HUES6 (cell line): ENCODE measurements at regions not wholly inside any gene's neighbourhood (a gene's known extent, or its start where the extent isn't known, plus 50 kb on each side); places are given as distances from the start of the nearest gene placed in this dataset.

Experiments
- H3K27ac ChIP-seq: 2 replicates; pipeline ENCODE4 v1.7.0; 2013; ENCODE audit warnings: low read depth, mild to moderate bottlenecking, low read length, inconsistent platforms
- H3K27me3 ChIP-seq: 2 replicates; pipeline ENCODE4 v1.6.1; 2013; ENCODE audit warnings: low read length; ENCODE audit not compliant: control insufficient read depth, insufficient read depth
- H3K36me3 ChIP-seq: 2 replicates; pipeline ENCODE4 v1.6.1; 2013; ENCODE audit warnings: low read length; ENCODE audit not compliant: control insufficient read depth, insufficient read depth
- H3K4me1 ChIP-seq: 2 replicates; pipeline ENCODE4 v1.6.1; 2013; ENCODE audit warnings: low read length; ENCODE audit not compliant: control insufficient read depth, insufficient read depth
- H3K4me3 ChIP-seq: 2 replicates; pipeline ENCODE4 v1.5.1; 2013; ENCODE audit warnings: low read depth, low read length
- H3K9ac ChIP-seq: one replicate; pipeline ENCODE4 v1.6.1; 2013; ENCODE audit warnings: mild to moderate bottlenecking, low read length
- H3K9me3 ChIP-seq: 2 replicates; pipeline ENCODE4 v1.6.1; 2013; ENCODE audit warnings: low read depth, low read length; ENCODE audit not compliant: control insufficient read depth, insufficient read depth

DNA sequence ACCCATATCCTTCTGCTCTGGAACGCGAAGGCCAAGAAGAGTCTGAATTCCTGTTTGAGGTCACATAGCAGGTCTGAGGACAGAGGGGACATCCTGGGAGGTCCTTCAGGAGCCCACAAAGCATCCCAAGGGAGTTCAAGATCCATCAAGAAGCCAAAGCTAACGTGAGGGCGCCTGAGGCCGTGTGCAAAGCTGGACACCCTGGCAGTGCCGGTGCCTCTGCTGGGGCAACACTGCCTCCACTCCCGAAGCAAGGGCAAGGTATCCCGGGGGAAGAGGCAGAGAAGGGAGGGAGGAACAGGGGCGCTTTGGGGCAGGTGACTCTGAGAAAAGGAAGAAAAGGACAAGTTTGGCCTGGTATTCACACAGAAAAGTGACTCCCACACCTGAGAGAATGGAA, 50.3 kb upstream of the CDON start:
- no peak overlapping the region for H3K4me3 ChIP-seq
- no peaks in the 10 kb centered on the region for H3K36me3 ChIP-seq
- H3K9me3 ChIP-seq = no peaks in the 10 kb centered on the region
- peaks cover 30% of the 10 kb centered on the region; the same call in 1 of the 2 replicates for H3K4me1 ChIP-seq
- no peak overlapping the region for H3K27ac ChIP-seq
- H3K9ac ChIP-seq = no peak overlapping the region
- no peaks in the 10 kb centered on the region for H3K27me3 ChIP-seq

DNA sequence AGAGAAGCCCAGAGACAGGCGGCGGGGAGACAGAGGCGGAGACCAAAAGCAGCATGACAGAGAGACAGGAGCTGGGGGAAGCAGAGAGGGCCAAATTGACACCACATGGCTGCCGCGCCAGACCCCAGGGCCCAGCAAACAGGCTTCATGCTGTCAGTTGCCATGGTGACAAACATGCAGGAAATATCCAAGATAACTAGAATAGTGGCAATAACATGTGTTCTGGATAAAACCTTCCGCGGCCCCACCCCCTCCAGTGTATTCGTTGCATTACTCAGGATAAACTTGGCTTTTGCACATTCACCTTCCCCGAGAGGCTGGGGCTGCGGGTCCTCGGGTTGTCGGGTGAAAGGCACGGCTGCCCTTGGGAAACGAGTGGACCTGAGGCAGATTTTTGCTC, 49.9 kb upstream of the CDON start:
- Histone ChIP-seq H3K27me3 (no peaks in the 10 kb centered on the region), H3K9ac (no peak overlapping the region), H3K27ac (no peak overlapping the region), H3K36me3 (no peaks in the 10 kb centered on the region), H3K4me3 (no peak overlapping the region), H3K4me1 (peaks cover 30% of the 10 kb centered on the region; the same call in 1 of the 2 replicates), H3K9me3 (no peaks in the 10 kb centered on the region)
